ENCODE measurements at regions not wholly inside any gene's neighbourhood (a gene's known extent, or its start where the extent isn't known, plus 50 kb on each side); places are given as distances from the start of the nearest gene placed in this dataset.

DNA sequence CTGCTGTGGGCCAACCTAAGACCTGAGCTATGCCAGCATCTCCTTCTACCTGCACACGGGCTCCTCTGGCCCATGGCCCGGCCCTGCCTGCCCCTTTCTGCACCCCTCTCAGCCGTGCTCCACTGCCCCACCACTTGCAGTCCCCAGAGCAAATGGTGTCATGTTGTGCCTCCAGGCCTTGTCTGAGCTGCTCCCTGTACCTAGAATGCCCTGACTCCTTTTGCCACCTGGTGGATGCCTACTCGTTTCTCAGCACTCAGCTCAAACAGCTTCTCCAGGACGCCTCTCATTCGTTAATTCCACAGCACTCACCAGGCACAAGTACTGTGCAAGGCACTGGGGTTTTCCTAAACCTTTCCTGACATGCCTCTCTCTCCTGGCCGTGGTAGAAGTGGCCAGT lies 63.2 kb upstream of the PNMA1 start:
- POLR2A ChIA-PET, result interaction anchor here (2.3 kb wide), 1 partner anchor 17 kb away, joined by 4 read pairs; a partner anchor contains a TSS
- Histone ChIP-seq H3K4me3 (ENCODE audit: low read depth, low read length) (no peak overlapping the region), H3K9me3 (ENCODE audit: control insufficient read depth, insufficient read depth, low read length) (no peaks in the 10 kb centered on the region), H3K27me3 (ENCODE audit: control insufficient read depth, insufficient read depth, low read length) (no peaks in the 10 kb centered on the region), H3K27ac (ENCODE audit: low read depth, low read length) (no peak overlapping the region)
- CTCF ChIA-PET, result no interaction called here
- DNase-seq (ENCODE audit: low read depth, low spot score), result no peak
- TF ChIP-seq, protein P1, sequence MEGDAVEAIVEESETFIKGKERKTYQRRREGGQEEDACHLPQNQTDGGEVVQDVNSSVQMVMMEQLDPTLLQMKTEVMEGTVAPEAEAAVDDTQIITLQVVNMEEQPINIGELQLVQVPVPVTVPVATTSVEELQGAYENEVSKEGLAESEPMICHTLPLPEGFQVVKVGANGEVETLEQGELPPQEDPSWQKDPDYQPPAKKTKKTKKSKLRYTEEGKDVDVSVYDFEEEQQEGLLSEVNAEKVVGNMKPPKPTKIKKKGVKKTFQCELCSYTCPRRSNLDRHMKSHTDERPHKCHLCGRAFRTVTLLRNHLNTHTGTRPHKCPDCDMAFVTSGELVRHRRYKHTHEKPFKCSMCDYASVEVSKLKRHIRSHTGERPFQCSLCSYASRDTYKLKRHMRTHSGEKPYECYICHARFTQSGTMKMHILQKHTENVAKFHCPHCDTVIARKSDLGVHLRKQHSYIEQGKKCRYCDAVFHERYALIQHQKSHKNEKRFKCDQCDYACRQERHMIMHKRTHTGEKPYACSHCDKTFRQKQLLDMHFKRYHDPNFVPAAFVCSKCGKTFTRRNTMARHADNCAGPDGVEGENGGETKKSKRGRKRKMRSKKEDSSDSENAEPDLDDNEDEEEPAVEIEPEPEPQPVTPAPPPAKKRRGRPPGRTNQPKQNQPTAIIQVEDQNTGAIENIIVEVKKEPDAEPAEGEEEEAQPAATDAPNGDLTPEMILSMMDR (IDR thresholded peaks at IDR 0.05; ENCODE audit: low read depth, low read length), result no peak

DNA sequence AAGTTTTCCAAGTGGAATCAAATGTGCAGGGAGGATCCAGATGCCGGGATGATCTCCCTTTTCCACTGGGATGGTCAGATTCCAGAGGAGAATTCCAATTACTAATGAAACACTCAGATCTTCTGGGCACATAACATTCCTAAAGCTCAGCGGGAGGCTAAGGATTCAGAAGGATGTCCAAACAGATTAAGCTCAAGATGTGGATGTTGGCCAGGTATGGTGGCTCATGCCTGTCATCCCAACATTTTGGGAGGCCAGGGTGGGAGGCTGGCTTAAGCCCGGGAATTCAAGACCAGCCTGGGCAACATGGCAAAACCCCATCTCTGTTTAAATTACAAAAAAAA lies 62.0 kb upstream of the PNMA1 start:
- no peak for DNase-seq (ENCODE audit: low read depth, low spot score)
- Histone ChIP-seq H3K9me3 (ENCODE audit: control insufficient read depth, insufficient read depth, low read length) (no peaks in the 10 kb centered on the region), H3K4me3 (ENCODE audit: low read depth, low read length) (no peak overlapping the region), H3K27me3 (ENCODE audit: control insufficient read depth, insufficient read depth, low read length) (no peaks in the 10 kb centered on the region), H3K27ac (ENCODE audit: low read depth, low read length) (no peak overlapping the region)
- CTCF ChIA-PET, result interaction anchor here (0.6 to 1.4 kb wide), 2 partner anchors 47 to 176 kb away, joined by 3 to 5 read pairs; no protein-coding TSS in a partner anchor
- TF ChIP-seq, protein P1 (IDR thresholded peaks at IDR 0.05; ENCODE audit: low read depth, low read length), result no peak
- POLR2A ChIA-PET, result interaction anchor here (2.3 to 2.4 kb wide), 2 partner anchors 9 to 16 kb away, joined by 4 to 9 read pairs; a partner anchor contains a TSS

DNA sequence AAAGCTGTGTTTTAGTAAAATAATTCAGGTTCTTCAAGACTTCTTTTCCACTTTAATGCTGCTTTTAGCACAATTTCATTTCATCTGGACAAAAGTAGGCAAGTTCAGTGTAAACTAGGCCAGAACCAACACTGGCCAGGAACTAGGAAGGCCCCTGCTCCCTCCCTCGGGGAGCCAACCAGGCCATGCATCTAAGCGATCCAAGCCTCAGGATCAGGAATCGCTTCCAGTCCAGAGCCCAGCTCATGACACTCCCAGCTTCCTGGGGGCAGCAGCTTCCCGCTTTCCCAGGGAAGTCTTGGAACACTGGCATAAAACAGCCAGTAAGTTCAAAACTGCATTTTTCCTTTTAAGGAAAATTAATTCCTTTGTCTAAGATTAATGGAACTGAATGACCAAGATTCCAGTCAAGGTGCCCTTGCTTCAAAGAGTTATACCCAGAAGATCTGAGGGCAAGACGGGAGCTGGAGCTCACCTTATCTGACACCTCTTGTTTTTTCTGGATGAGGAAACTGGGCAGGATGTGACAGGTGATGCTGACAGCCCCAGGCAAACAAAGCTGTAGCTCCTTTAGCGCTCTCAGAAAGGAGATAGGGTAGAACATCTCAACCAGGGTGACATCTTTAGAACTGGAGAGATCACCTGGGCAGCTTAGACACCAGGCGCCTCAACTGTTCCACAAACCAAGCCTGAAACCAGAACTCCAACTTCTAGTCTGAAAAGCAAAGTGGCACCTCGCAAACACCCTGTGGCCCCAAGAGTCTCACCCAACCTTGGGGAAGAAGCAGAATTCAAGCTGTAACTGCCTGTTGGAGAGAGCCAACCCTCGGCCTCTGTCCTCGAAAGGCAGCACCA lies 61.4 kb upstream of the PNMA1 start:
- no peak for DNase-seq (ENCODE audit: low read depth, low spot score)
- TF ChIP-seq, protein P1 (IDR thresholded peaks at IDR 0.05; ENCODE audit: low read depth, low read length), result no peak
- Histone ChIP-seq H3K4me3 (ENCODE audit: low read depth, low read length) (no peak overlapping the region), H3K9me3 (ENCODE audit: control insufficient read depth, insufficient read depth, low read length) (no peaks in the 10 kb centered on the region), H3K27me3 (ENCODE audit: control insufficient read depth, insufficient read depth, low read length) (no peaks in the 10 kb centered on the region), H3K27ac (ENCODE audit: low read depth, low read length) (no peak overlapping the region)
- ChIA-PET CTCF (interaction anchor here (0.6 to 1.4 kb wide), 2 partner anchors 47 to 55 kb away, joined by 3 to 5 read pairs; no protein-coding TSS in a partner anchor), POLR2A (interaction anchor here (0.6 to 2.4 kb wide), 2 partner anchors 10 to 13 kb away, joined by 4 to 9 read pairs; no protein-coding TSS in a partner anchor)

DNA sequence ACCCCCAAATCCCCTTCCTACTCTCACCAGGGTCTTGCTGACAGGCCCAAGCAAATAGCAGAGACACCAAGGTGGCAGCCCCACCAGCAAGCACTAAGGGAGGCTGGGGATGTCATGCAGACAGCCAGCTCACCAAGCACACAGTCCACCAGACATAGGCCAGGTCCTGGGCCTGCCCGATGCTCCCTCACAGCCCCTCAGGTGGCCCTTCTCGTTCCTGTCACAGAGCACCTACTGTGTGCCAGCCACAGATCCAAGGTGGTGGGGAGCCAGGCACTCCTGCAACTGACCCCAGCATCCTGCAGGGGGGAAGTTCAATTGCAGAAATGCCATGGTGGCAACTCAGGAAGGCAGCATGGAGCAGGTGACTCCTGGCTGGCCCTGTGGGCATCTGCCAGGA lies 60.5 kb upstream of the PNMA1 start:
- ChIA-PET POLR2A (interaction anchor here (2.4 kb wide), 1 partner anchor 11 kb away, joined by 9 read pairs; no protein-coding TSS in a partner anchor), CTCF (interaction anchor here (1.4 kb wide), 1 partner anchor 46 kb away, joined by 5 read pairs; no protein-coding TSS in a partner anchor)
- Histone ChIP-seq H3K9me3 (ENCODE audit: control insufficient read depth, insufficient read depth, low read length) (no peaks in the 10 kb centered on the region), H3K27ac (ENCODE audit: low read depth, low read length) (no peak overlapping the region), H3K27me3 (ENCODE audit: control insufficient read depth, insufficient read depth, low read length) (no peaks in the 10 kb centered on the region), H3K4me3 (ENCODE audit: low read depth, low read length) (no peak overlapping the region)
- TF ChIP-seq, protein P1 (IDR thresholded peaks at IDR 0.05; ENCODE audit: low read depth, low read length), result no peak
- DNase-seq (ENCODE audit: low read depth, low spot score), result no peak

DNA sequence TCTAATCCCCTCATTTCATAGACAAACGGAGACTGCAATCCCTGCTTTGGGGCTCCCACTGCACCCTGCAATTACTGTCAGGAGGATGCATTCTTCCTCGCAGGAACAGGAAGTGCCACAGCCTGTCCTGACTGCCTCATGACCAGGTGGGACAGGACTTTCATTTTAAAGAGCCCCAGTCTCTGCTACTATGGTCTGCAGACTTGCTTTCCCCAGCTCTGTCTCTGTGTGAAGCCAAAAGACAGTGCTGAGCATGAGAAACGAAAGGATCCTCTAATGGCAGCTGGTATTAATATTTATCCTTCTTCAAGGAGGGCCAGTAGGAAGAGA lies 60.0 kb upstream of the PNMA1 start:
- CTCF ChIA-PET, result no interaction called here
- H3K9me3 ChIP-seq (ENCODE audit: control insufficient read depth, insufficient read depth, low read length), result no peaks in the 10 kb centered on the region
- TF ChIP-seq, protein P1 (IDR thresholded peaks at IDR 0.05; ENCODE audit: low read depth, low read length), result no peak
- H3K27me3 ChIP-seq (ENCODE audit: control insufficient read depth, insufficient read depth, low read length), result no peaks in the 10 kb centered on the region
- no peak overlapping the region for H3K27ac ChIP-seq (ENCODE audit: low read depth, low read length)
- H3K4me3 ChIP-seq (ENCODE audit: low read depth, low read length), result no peak overlapping the region
- POLR2A ChIA-PET, result interaction anchor here (2.4 kb wide), 1 partner anchor 11 kb away, joined by 9 read pairs; no protein-coding TSS in a partner anchor
- DNase-seq (ENCODE audit: low read depth, low spot score), result no peak
